GM12892 (cell line): ENCODE measurements at regions not wholly inside any gene's neighbourhood (a gene's known extent, or its start where the extent isn't known, plus 50 kb on each side); places are given as distances from the start of the nearest gene placed in this dataset.

Source experiments
- DNase-seq: peaks from one replicate; pipeline ENCODE4 v3.0.0; 2011; ENCODE audit not compliant: insufficient read length
- FAIRE-seq: peaks from 2 replicates; lab custom pipeline; 2011; peaks lifted over from hg19 to GRCh38; lab: Jason Lieb, UNC
- POLR2A ChIP-seq: IDR thresholded peaks from 2 replicates; pipeline ENCODE4 v1.6.1; 2011; ENCODE audit warnings: low read depth, low read length, control low read depth
- POLR2AphosphoS5 ChIP-seq: IDR thresholded peaks from 2 replicates; pipeline ENCODE4 v1.6.1; 2011; ENCODE audit warnings: low read depth, low read length, control low read depth
- TAF1 ChIP-seq: IDR thresholded peaks from 2 replicates; pipeline ENCODE4 v1.6.1; 2011; ENCODE audit warnings: low read depth, mild to moderate bottlenecking, control low read depth, low read length, borderline replicate concordance

DNA sequence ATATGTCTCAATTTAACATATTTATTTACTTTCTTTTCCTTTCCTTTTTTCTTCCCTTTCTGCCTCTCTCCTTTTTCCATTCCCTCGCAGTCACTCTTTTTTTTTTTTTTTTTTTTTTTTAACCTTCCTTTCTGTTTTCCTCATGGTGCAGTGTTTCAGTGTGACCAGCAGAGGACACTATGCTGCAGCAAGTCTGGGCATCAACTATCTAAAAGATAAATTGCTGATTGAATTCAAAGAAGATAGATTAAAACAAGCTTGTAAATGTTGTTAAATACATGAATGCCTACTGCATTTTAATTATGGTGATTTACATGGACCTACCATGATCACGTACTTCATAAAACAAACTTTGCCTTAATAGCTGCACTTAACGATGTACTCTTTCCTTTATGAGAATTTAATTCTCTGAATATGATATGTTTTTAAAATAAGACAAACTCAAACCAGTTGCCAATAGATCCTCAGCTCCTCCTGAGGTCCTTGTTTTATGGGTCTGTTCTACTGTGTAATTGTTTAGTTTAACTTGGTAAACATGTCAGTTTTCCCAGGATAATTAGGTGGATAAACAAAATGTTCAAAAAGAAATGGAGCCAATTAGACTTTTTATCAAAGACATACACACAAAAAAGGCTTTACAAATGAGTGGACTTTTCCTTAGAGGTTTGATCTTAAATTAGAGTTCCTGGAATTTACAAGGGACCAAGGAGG lies 101.0 kb upstream of the AGR3 start:
- no peak for TF ChIP-seq POLR2A
- TF ChIP-seq POLR2AphosphoS5, result no peak
- TF ChIP-seq TAF1, result no peak
- DNase-seq, result no peak
- peak; percentile 80 for FAIRE-seq

DNA sequence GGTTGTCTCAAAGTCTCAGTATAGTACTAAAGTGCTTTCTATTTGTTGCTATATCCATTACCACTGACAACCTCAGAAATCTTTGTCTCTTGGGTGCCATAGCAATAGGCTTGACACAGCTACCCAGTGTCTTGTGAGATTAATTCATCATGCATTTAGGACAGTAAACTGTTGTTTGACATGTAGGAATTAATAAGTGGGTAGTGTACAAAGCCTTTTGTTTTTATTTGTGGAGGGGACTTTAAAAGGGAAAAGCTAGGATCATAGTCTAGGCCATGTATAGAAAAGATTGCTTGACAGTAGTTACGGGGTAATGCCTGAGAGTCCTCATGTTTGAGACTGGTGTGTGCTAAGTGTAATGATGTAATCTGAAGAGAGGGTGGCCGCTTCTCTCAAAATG lies 102.6 kb upstream of the AGR3 start:
- TF ChIP-seq POLR2AphosphoS5 (no peak), TAF1 (no peak), POLR2A (no peak)
- FAIRE-seq, result no peak

DNA sequence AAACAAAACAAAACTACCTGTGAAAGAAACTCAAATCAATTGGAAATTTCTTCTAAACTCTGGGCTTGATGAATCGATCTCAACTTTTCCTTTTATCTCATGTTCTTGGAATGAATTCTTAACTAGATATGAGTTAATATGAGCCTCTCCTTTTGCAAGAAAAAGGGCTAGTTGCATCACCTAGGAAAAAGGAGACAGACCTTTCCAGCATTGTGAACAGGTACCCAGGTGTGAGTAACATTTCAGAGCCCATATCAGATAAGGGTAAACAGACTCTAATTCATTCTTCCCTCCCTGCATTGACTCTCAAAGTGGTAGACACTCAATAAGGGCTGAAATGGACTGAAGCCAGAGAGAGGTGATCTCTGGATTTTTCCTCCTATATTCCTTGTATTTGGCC lies 103.8 kb upstream of the AGR3 start:
- FAIRE-seq (no peak), DNase-seq (no peak)
- TF ChIP-seq POLR2A, result no peak
- no peak for TF ChIP-seq POLR2AphosphoS5
- no peak for TF ChIP-seq TAF1

More for the DNA sequence above, 102.6 kb upstream of the AGR3 start:
- DNase-seq, result no peak

DNA sequence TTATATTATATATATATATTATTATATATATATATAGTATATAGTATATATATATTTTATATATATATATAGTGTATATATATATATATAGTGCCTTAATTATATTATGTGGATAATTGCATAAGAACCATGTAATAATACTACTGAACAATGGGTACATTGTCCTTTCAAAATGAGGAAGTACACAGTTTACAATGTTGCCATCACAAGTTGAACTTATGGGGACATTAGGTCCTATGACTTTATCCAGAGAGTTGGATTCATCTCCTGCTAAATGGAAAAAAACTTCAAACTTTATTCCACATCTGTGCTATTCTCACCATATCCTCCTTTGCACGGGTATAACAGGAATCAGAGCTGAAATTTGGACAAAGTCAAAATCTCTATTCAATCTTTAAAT lies 105.0 kb upstream of the AGR3 start:
- FAIRE-seq (no peak), DNase-seq (no peak)
- no peak for TF ChIP-seq POLR2A
- TF ChIP-seq POLR2AphosphoS5, result no peak
- TF ChIP-seq TAF1, result no peak

DNA sequence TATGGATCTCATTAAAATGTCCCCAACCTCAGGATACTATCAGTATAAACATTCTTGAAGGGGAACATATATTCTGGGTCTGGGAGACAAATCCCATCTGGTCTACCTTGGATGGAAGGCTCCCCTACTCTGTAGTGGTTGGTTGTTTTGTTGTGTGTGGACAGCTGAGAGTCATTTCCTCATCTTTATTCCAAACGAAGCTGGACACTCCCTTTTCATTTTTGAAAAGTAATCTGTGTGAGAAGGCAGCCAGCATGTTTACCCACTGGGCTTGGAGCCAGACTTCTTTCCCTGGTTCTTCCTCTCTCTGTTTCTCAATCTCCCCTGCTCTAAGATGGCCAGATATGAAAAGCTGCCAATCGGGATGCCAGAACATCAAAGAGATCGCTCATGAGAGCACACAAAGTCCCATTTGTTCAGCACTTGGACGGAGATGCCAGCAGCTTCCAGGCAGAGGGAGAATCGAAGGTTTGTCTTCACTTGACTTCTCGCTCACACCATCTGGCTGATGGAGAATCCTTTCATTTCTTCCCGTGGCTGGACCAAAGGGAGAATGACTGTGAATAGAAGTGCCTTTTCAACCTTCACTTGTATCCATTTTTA lies 108.1 kb upstream of the AGR3 start:
- TF ChIP-seq POLR2A, result no peak
- TF ChIP-seq TAF1, result no peak
- no peak for TF ChIP-seq POLR2AphosphoS5
- DNase-seq (no peak), FAIRE-seq (no peak)

DNA sequence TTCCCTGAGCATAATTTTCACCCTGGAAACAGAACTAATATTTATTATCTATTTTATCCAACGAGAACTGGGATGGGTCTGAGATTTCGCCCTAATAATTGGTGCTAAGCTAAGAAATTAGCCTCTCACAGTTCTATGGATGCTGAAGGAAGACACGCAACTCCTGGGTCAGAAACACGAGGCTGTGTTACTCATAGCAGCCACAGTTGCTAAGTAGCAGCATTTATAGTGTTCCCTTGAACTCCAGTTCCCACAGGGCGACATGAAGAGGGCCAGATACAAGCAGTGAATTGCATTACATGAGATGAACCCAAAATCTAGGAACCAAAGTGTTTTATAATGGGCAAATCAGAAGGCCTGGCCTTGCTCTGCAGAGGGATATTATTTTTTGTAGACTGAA lies 109.8 kb upstream of the AGR3 start:
- no peak for FAIRE-seq
- DNase-seq, result no peak
- TF ChIP-seq POLR2AphosphoS5 (no peak), TAF1 (no peak)

DNA sequence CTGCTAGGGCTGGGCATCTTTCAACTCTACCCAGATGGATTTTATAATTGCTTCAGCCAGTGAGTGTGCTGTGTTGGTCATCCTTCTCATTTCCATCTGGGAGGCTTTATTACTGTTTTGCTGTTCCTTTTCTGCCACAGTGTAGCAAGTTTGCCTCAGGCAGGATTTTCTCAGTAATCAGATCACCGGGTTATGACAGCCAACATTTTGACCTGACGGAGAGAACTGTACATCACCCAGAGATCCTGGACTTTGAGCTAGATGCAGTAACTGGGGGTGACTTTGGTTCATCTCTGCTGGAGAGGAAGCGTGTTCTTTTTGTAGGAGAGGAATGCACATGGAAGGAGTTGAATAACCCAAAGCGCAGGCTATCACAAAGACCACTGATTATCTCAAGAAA lies 111.8 kb upstream of the AGR3 start:
- no peak for TF ChIP-seq TAF1
- no peak for TF ChIP-seq POLR2A
- no peak for TF ChIP-seq POLR2AphosphoS5
- DNase-seq (no peak), FAIRE-seq (no peak)

DNA sequence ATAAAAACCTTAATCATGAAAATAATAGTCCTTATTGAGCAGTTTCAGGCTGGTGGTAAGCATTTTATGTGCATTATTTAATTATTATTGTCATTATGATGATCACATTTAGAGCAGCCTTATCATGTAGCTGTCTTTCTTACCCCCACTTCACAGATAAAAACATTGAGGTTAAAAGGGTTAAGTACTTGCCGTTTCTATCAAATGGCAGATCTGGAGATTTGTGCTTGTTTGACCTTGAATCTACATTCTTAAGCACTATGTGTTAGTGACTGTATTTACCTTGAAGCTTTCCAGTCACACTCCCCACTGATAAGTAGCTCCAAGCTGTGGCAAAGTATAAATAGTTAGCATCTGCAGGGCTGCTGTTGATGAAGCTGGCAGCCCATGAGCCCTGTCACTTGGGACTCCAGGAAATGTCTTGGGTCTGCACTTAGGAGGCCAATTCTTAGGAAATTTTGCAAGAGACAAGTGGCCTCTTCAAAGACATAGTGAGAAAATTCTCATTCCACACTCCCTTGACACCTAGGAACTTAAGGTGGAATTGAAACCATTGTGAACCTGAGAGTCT lies 116.8 kb upstream of the AGR3 start:
- TF ChIP-seq POLR2AphosphoS5 (no peak), POLR2A (no peak), TAF1 (no peak)
- no peak for DNase-seq
- FAIRE-seq, result no peak

DNA sequence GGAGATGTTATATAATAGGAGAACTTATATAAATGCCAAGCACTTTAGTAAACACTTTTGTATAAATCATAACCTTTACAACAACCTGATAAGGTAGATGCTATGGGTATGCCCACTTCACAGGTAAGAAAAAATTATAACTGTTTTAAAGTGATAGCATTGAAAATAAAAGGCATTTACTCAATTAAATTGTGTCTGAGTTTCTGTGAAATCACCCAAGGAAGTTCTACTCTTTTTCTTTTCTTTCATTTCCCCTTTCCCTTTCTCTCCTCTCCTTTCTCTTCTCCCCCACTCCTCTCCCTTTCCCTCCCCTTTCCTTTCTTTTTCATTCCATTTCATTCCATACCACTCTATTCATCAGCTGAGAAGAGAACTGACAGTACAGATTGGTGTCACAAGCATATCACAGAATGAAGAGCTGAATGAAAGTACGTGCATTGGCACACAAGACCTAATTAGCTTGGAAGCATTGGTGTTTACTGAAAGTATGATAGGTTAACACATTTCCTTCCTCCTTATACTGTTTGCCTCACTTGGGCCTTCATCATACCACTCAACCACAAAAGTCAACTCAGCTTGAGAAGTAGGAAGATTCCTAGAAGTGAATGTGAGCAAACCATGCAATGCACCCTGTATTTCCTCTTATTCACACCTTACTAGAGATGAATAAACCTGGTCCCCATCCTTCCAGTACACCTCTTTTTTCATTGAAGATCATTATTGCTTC lies 117.9 kb upstream of the AGR3 start:
- DNase-seq (no peak), FAIRE-seq (peak; percentile 17)
- no peak for TF ChIP-seq POLR2AphosphoS5
- no peak for TF ChIP-seq POLR2A
- no peak for TF ChIP-seq TAF1

DNA sequence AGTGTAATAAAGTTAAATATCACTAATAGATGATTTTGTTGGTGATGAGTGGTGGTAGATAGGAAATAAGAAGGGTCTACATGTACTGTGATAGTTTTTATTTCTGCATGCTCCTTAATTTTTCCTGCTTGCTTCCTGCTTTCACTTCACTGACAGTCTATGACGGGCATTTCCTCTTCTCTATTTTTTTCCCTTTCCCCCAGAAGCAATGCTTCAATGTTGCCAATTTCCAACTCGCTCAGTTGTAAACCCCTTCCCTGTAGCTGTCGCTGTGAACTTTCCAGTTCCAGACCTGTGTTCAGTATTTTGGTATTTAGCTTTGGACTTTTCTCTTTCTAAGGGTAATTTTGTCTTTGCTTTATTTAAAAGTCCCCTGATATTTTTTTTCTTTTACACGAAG lies 123.5 kb upstream of the AGR3 start:
- no peak for DNase-seq
- FAIRE-seq, result no peak
- TF ChIP-seq TAF1, result no peak
- TF ChIP-seq POLR2A, result no peak
- no peak for TF ChIP-seq POLR2AphosphoS5

DNA sequence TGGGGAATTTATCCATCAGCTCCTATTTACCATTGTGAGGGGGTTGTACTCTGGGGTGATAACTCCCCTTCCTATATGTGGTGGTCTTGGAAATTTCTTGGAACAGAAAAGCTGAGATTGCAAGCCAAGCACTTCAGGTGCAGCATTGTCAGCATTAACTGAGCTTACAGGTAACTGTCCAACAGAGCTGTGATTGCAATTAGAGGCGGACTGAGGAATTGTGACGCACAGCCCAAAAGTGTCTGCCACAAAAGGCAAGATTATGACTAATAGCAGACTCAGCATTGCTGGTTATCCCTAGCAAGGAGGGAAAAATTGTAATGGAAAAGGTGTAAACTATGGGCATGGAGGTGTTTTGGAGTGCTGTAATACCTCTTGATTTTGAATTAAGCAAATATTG lies 126.1 kb upstream of the AGR3 start:
- FAIRE-seq, result no peak
- no peak for DNase-seq
- TF ChIP-seq POLR2A, result no peak
- no peak for TF ChIP-seq TAF1

DNA sequence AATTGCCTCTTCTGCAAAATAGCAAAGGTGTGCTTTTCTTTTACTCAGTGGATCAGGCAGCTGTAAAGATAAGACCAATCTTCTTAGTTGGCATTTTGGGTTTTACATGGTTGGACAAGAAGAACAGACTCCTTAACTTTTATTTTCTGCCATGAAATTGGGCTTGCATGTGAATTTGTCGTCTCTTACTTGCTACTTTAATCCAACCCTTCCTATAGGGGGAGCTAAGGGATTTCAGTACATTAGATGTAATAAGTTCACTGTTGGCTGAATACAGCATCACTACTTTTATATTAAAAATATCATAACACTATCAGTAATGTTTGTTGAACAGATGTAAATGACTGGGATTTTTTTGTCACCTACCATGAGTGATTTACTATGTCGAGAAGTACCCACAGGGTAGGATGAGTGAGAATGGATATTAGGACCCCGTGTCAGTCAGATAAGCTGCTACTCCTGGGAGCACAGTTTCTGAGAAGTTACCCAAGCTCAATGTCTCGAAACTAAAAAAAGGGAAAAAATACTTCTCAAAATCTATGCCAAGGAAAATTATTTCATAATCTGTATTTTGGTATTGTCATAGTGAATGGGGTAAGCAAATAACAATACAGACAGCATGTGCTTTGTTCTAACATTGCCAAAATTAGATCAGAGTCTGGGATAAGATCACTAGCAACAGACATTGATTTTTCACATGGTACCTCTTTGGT lies 127.4 kb upstream of the AGR3 start:
- DNase-seq (no peak), FAIRE-seq (peak; percentile 40)
- no peak for TF ChIP-seq POLR2AphosphoS5
- no peak for TF ChIP-seq POLR2A
- TF ChIP-seq TAF1, result no peak
